ENCODE measurements at regions not wholly inside any gene's neighbourhood (a gene's known extent, or its start where the extent isn't known, plus 50 kb on each side); places are given as distances from the start of the nearest gene placed in this dataset.

DNA sequence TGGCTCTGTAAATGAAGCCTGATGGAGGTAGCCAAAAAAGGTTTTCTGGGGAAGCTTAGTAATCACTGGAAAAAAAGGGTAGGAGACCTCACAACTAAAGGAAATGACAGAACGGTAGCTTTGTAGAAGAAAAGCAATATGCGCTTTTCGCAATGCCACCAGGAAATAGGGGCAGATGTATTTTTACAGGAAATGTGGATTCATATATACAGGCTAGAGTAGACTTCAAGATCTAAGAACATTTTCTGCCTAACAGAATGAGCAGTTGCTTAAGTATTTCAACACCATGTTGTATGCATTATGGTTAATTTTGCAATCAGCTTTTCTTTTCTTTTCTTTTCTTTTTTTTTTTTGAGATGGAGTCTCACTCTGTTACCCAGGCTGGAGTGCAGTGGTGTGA lies 219.6 kb downstream of the CD83 start:
- no peak overlapping the region for H3K4me3 ChIP-seq (replicated peaks in 1 of 2; ENCODE audit: low read depth in 2 of 2, low read length in 2 of 2)
- no peak for TF ChIP-seq CTCF (IDR thresholded peaks at IDR 0.05; ENCODE audit: low read depth, low read length)
- peak; percentile 47 to 48 for DNase-seq (ENCODE audit: low read depth in 2 of 2)

- no peak overlapping the region for H3K4me3 ChIP-seq (replicated peaks in 1 of 2; ENCODE audit: low read depth in 2 of 2, low read length in 2 of 2)
- no peak for TF ChIP-seq CTCF (IDR thresholded peaks at IDR 0.05; ENCODE audit: low read depth, low read length)
- DNase-seq (ENCODE audit: low read depth in 2 of 2) = no peak
Measured at GRCh38 chr6:14339172-14339571, 221.6 kb downstream of the CD83 start.

DNA sequence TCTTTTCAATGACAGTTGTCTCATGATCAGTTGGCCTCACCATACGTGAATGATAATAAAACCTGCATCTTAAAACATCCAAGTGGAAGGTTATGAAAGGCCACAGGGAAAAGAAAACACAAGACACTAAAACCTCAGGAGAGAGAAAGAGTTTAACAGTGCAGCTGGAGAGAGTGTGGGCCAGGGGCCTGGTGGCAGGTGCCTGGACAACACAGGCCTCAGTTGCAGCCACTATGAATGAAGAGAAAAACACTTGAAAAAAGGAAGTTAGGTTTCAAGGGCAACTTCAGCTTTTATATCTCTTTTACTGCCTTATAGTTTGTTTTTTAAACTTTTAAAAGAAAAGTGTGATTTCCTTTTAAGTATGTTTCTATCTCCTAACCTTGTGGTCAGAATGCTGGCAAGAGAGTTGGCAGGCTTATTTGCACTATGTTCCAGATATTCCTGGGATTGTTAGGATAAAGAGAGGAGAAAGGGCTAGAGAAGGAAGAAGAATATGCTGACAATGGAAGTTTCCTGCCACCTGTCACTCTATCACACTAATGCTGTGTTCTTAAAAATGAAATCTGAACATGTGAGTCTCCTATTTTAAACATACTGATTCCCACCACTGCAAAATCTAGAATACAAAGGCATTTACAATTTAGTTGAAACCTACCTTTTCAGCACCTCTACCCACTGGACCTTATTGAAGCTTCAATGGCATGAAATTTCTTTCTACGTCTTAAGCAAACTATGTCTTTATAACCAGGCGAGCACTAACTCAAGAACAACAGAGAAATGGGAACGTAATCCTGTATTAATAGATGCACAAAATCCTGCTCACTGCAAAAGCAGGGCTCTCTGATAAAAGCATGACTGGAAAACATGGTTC lies 222.4 kb downstream of the CD83 start:
- no peak for TF ChIP-seq CTCF (IDR thresholded peaks at IDR 0.05; ENCODE audit: low read depth, low read length)
- DNase-seq (ENCODE audit: low read depth in 2 of 2) = peak in 1 of 2 donors; percentile 12
- H3K4me3 ChIP-seq (replicated peaks in 1 of 2; ENCODE audit: low read depth in 2 of 2, low read length in 2 of 2) = no peak overlapping the region

- DNase-seq (ENCODE audit: low read depth in 2 of 2) = no peak
- TF ChIP-seq CTCF (IDR thresholded peaks at IDR 0.05; ENCODE audit: low read depth, low read length) = no peak
- no peak overlapping the region for H3K4me3 ChIP-seq (replicated peaks in 1 of 2; ENCODE audit: low read depth in 2 of 2, low read length in 2 of 2)
Measured at GRCh38 chr6:14344486-14344885, 226.9 kb downstream of the CD83 start.

DNA sequence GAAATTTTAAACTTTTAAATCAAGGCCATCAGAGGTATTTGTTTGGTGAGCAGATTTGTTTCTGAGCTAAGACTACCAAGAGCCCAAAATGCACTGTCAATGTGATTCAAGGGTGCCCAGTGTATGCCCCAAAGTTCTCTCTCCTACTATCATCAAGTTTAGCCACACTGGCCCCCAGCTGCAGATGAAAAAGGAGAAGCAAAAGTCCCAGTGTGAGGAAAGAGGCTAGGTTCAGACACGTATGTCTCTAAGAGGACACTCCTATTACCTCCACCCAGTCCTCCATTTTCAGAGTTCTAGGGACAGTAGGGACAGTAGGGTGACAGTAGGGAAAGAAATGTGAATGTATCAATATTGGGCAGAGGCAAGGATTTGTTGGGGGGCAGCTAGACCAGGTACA lies 230.8 kb downstream of the CD83 start:
- no peak for TF ChIP-seq CTCF (IDR thresholded peaks at IDR 0.05; ENCODE audit: low read depth, low read length)
- H3K4me3 ChIP-seq (replicated peaks in 1 of 2; ENCODE audit: low read depth in 2 of 2, low read length in 2 of 2) = no peak overlapping the region
- no peak for DNase-seq (ENCODE audit: low read depth in 2 of 2)

DNA sequence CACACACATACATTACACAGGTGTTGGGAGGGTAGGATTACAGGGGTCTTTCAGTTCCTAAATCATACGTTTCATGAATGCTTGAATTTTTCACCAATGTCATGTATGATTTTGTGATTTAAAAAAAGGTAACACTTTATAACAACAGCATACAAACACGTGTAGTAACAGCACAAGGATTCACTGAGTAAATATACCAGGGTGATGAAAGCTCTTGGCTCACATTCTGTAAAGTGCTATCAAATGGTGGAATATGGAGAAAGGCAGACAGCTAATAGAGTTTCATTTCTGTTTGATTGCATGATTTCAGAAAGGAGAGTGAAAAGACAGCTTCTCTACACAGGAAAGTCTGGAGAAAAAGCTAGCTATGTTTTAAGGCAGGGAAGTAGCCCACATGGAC lies 231.9 kb downstream of the CD83 start:
- TF ChIP-seq CTCF (IDR thresholded peaks at IDR 0.05; ENCODE audit: low read depth, low read length) = no peak
- no peak overlapping the region for H3K4me3 ChIP-seq (replicated peaks in 1 of 2; ENCODE audit: low read depth in 2 of 2, low read length in 2 of 2)
- DNase-seq (ENCODE audit: low read depth in 2 of 2) = peak in 1 of 2 donors; percentile 15
